Gastrocnemius medialis (tissue), 4 donors: ENCODE measurements at regions not wholly inside any gene's neighbourhood (a gene's known extent, or its start where the extent isn't known, plus 50 kb on each side); places are given as distances from the start of the nearest gene placed in this dataset.
A peak's percentile ranks its signal among the peaks of the same experiment; 100 is the strongest.

ENCODE experiments used
- ATAC-seq, 2 donors: fragments of 150-250 bp; one replicate each; pipeline ENCODE4 v1.9.1; 2016
- DNase-seq, 2 donors: peaks; one replicate each; pipeline ENCODE4 v3.0.0-alpha.2; 2019
- H3K27ac ChIP-seq, 4 donors: fragments of 200-600 bp; sonication (generic); 1 replicate in 1 of 4; 2 replicates in 3 of 4; pipeline ENCODE4 v1.5.1; 2016 to 2018; ENCODE audit warnings: mild to moderate bottlenecking in 2 of 4, moderate library complexity in 1 of 4
- H3K27me3 ChIP-seq, 3 donors: fragments of 200-600 bp; sonication (generic) in 2 of 3; 1 replicate in 1 of 3; 2 replicates in 2 of 3; pipeline versions ENCODE4 v1.5.1 to v1.6.0; 2016 to 2019; ENCODE audit warnings: mild to moderate bottlenecking in 1 of 3, moderate library complexity in 1 of 3
- H3K36me3 ChIP-seq, 2 donors: fragments of 200-600 bp; sonication (generic) in 1 of 2; one replicate each; pipeline ENCODE4 v1.5.1; 2017 to 2018
- H3K4me1 ChIP-seq, 2 donors: fragments of 200-600 bp; sonication (generic) in 1 of 2; one replicate each; pipeline ENCODE4 v1.5.1; 2016 to 2017; ENCODE audit warnings: mild to moderate bottlenecking in 2 of 2
- H3K4me3 ChIP-seq, 4 donors: fragments of 200-600 bp; sonication (generic) in 3 of 4; 1 replicate in 1 of 4; 2 replicates in 3 of 4; pipeline ENCODE4 v1.5.1; 2016 to 2019; ENCODE audit warnings: mild to moderate bottlenecking in 2 of 4
- H3K9me3 ChIP-seq, 3 donors: fragments of 200-600 bp; sonication (generic) in 2 of 3; 1 replicate in 1 of 3; 2 replicates in 2 of 3; pipeline ENCODE4 v1.5.1; 2016 to 2019
- POLR2A ChIP-seq, 2 donors: fragments of 450-650 bp; IDR thresholded peaks; one replicate each; pipeline ENCODE4 v1.6.1; 2017; ENCODE audit warnings: antibody characterized with exemption in 2 of 2, mild to moderate bottlenecking in 2 of 2, moderate library complexity in 2 of 2
- in situ Hi-C, 4 donors: fragments of 200-750 bp; cut with MboI; loops; one replicate each; pipeline versions ENCODE4 v1.15.0 to v1.8.0; 2017; ENCODE audit warnings: low sequenced_read_pairs in 4 of 4
- intact Hi-C: fragments of 100-400 bp; cut with DNase I; formaldehyde crosslinking; loops from one replicate; pipeline ENCODE4 v1.15.1; 2023; ENCODE audit warnings: low total_unique reads
- TF ChIP-seq, protein P1 (sequence below), 5 experiments: fragments of 450-650 bp in 3 of 5; fragments of 200-600 bp in 2 of 5; sonication (generic) in 2 of 5; IDR thresholded peaks in 4 of 5; conservative IDR thresholded peaks in 1 of 5; 1 replicate in 4 of 5; 2 replicates in 1 of 5; pipeline ENCODE4 v1.5.1; 2016 to 2019; ENCODE audit warnings: antibody characterized with exemption in 5 of 5, mild to moderate bottlenecking in 3 of 5, moderate library complexity in 3 of 5

DNA sequence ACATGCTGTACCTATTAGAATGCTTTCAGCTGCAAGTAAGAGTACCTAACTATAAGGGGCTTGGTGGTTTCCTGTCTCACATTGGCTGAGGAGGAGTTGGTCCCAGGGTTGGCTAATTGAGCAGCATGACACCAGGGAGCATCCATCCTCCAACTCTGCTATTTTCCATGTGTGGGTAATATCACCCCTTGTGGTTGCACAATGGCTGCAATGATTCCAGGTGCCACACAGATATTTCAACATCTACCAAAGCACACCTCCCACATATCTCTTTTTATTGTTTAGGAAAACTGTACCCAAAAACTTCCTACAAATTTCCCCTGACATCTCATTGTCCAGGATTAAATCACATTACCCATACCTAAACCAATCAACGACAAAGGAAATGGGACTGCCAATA is 118.0 kb upstream of the EEA1 start:
- Histone ChIP-seq H3K27ac (no peak overlapping the region), H3K36me3 (no peaks in the 10 kb centered on the region), H3K9me3 (no peaks in the 10 kb centered on the region), H3K4me3 (no peak overlapping the region), H3K27me3 (no peaks in the 10 kb centered on the region), H3K4me1 (peaks cover 5 to 11% of the 10 kb centered on the region in 2 donors)
- no peak for ATAC-seq
- no peak for DNase-seq
- in situ Hi-C loops = no loop called here
- intact Hi-C loops = no loop called here
- TF ChIP-seq, protein P1, sequence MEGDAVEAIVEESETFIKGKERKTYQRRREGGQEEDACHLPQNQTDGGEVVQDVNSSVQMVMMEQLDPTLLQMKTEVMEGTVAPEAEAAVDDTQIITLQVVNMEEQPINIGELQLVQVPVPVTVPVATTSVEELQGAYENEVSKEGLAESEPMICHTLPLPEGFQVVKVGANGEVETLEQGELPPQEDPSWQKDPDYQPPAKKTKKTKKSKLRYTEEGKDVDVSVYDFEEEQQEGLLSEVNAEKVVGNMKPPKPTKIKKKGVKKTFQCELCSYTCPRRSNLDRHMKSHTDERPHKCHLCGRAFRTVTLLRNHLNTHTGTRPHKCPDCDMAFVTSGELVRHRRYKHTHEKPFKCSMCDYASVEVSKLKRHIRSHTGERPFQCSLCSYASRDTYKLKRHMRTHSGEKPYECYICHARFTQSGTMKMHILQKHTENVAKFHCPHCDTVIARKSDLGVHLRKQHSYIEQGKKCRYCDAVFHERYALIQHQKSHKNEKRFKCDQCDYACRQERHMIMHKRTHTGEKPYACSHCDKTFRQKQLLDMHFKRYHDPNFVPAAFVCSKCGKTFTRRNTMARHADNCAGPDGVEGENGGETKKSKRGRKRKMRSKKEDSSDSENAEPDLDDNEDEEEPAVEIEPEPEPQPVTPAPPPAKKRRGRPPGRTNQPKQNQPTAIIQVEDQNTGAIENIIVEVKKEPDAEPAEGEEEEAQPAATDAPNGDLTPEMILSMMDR (IDR thresholded peaks at IDR 0.05 in 4 of 5, conservative IDR thresholded peaks at IDR 0.05 in 1 of 5) = no peak
- TF ChIP-seq POLR2A (IDR thresholded peaks at IDR 0.05) = no peak

GRCh38 chr12:93048656-93049055 is 119.6 kb upstream of the EEA1 start:
- no peak for TF ChIP-seq POLR2A (IDR thresholded peaks at IDR 0.05)
- TF ChIP-seq, protein P1 (IDR thresholded peaks at IDR 0.05 in 4 of 5, conservative IDR thresholded peaks at IDR 0.05 in 1 of 5) = no peak
- in situ Hi-C loops = no loop called here
- Histone ChIP-seq H3K4me1 (peaks cover 5 to 11% of the 10 kb centered on the region in 2 donors), H3K27ac (no peak overlapping the region), H3K9me3 (no peaks in the 10 kb centered on the region), H3K4me3 (no peak overlapping the region), H3K27me3 (no peaks in the 10 kb centered on the region), H3K36me3 (no peaks in the 10 kb centered on the region)
- intact Hi-C loops = no loop called here
- DNase-seq (no peak), ATAC-seq (no peak)

DNA sequence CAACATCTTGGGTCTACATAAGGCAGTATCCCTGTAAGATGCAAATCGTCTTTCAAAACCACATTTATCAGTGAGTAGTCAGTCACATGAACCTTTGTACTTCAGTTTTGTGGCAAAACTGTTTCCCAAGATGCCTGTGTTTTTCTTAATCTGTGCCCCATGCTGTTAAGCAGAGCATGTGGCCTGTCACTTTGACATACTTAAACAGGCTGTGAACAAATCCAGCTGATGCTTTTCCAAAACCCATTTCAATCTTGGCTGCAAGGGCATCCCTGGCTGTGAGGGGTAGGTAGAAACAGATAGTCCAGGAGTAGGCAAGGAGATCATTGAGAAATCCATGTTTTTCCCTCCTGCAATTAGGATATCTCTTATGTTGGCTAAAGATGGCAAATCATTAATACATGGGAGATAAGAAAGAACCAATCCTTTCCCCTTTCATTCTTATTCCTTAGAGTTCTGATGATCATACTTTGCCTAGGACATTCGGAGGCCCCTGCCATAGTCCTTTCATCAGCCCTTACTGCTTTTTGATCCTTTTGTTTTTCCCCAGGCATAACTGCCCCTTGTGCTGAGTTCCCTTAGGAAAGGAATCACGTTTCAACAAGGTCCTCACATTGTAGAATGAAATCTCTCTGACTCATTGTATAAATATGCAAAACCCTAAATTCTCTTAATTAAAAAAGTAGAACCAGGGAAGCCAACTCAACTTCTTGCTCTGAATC is 121.1 kb upstream of the EEA1 start:
- Histone ChIP-seq H3K36me3 (no peaks in the 10 kb centered on the region), H3K4me3 (no peak overlapping the region), H3K4me1 (peaks cover 5 to 11% of the 10 kb centered on the region in 2 donors), H3K27me3 (no peaks in the 10 kb centered on the region), H3K9me3 (no peaks in the 10 kb centered on the region), H3K27ac (no peak overlapping the region)
- no peak for TF ChIP-seq POLR2A (IDR thresholded peaks at IDR 0.05)
- TF ChIP-seq, protein P1 (IDR thresholded peaks at IDR 0.05 in 4 of 5, conservative IDR thresholded peaks at IDR 0.05 in 1 of 5) = no peak
- in situ Hi-C loops = no loop called here
- peak; percentile 56 to 66 for ATAC-seq
- peak in 1 of 2 donors; percentile 4 for DNase-seq
- intact Hi-C loops = no loop called here

- no peak overlapping the region for H3K27ac ChIP-seq
- TF ChIP-seq, protein P1 (IDR thresholded peaks at IDR 0.05 in 4 of 5, conservative IDR thresholded peaks at IDR 0.05 in 1 of 5) = no peak
- no peak for TF ChIP-seq POLR2A (IDR thresholded peaks at IDR 0.05)
- intact Hi-C loops = no loop called here
- peaks cover 5 to 11% of the 10 kb centered on the region in 2 donors for H3K4me1 ChIP-seq
- no peaks in the 10 kb centered on the region for H3K36me3 ChIP-seq
- no peaks in the 10 kb centered on the region for H3K27me3 ChIP-seq
- H3K4me3 ChIP-seq = no peak overlapping the region
- in situ Hi-C loops = no loop called here
- no peak for ATAC-seq
- H3K9me3 ChIP-seq = no peaks in the 10 kb centered on the region
- no peak for DNase-seq
These were observed 121.6 kb upstream of the EEA1 start for GRCh38 chr12:93050748-93051081.

GRCh38 chr12:93054021-93054420 is 124.9 kb upstream of the EEA1 start:
- H3K4me3 ChIP-seq = no peak overlapping the region
- TF ChIP-seq, protein P1 (IDR thresholded peaks at IDR 0.05 in 4 of 5, conservative IDR thresholded peaks at IDR 0.05 in 1 of 5) = no peak
- TF ChIP-seq POLR2A (IDR thresholded peaks at IDR 0.05) = no peak
- peaks cover 5 to 11% of the 10 kb centered on the region in 2 donors for H3K4me1 ChIP-seq
- in situ Hi-C loops = no loop called here
- H3K27ac ChIP-seq = no peak overlapping the region
- ATAC-seq (no peak), DNase-seq (no peak)
- H3K9me3 ChIP-seq = no peaks in the 10 kb centered on the region
- H3K27me3 ChIP-seq = no peaks in the 10 kb centered on the region
- no peaks in the 10 kb centered on the region for H3K36me3 ChIP-seq
- intact Hi-C loops = no loop called here
